AG10803 (cell line): ENCODE measurements at regions not wholly inside any gene's neighbourhood (a gene's known extent, or its start where the extent isn't known, plus 50 kb on each side); places are given as distances from the start of the nearest gene placed in this dataset.
A peak's percentile ranks its signal among the peaks of the same experiment; 100 is the strongest.

ENCODE experiments used
- DNase-seq: peaks from one replicate; pipeline ENCODE4 v3.0.0; 2010; ENCODE audit warnings: low read depth
- H3K4me3 ChIP-seq: 2 replicates; pipeline ENCODE4 v1.5.1; 2011; ENCODE audit warnings: mild to moderate bottlenecking, low read length, control low read depth
- CTCF ChIP-seq: conservative IDR thresholded peaks from 2 replicates; pipeline ENCODE4 v1.5.1; 2011; ENCODE audit warnings: mild to moderate bottlenecking, low read length, control low read depth, inconsistent platforms

GRCh38 chr16:73210084-73210483, 162.2 kb upstream of the ZFHX3 start:
- TF ChIP-seq CTCF = no peak
- DNase-seq = no peak
- no peak overlapping the region for H3K4me3 ChIP-seq

GRCh38 chr16:73209190-73209589, 161.3 kb upstream of the ZFHX3 start:
- no peak for TF ChIP-seq CTCF
- no peak overlapping the region for H3K4me3 ChIP-seq
- no peak for DNase-seq

GRCh38 chr16:73206151-73206707, 158.3 kb upstream of the ZFHX3 start:
- TF ChIP-seq CTCF = no peak
- H3K4me3 ChIP-seq = no peak overlapping the region
- DNase-seq = no peak

DNA sequence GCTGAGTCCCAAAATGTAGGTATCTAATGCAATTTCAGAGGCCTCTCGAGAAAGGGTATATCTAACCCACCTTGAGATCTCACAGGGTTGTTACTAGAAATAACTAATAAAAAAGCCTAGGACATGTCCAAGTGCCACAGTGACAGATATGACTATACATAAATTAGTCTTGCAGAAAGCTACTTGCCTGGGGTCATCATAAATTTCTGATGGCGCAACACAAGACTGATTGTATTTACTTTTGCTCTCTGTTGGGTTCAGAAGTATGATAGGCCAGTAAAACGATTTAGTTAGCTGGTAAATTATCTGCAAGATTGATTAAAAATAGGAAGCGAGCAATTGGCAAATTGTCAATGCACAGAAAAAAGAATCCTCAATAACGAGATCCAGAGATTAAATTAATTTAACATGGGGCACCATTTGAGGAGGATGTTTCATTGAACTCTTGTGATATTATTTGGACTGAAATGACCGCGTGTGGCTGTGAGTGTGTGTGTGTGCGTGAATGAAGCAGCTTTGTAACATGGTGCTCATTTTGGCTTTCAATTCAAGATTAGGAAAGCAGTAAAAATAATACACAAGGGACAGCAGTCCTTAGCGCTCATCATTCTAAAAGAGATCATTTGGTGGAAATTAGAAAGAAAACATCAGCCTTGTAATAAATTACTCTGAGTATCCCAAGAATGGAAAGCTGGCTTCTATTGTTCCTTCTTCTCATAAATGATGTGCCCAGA, 157.4 kb upstream of the ZFHX3 start:
- no peak for TF ChIP-seq CTCF
- H3K4me3 ChIP-seq = no peak overlapping the region
- DNase-seq = no peak

DNA sequence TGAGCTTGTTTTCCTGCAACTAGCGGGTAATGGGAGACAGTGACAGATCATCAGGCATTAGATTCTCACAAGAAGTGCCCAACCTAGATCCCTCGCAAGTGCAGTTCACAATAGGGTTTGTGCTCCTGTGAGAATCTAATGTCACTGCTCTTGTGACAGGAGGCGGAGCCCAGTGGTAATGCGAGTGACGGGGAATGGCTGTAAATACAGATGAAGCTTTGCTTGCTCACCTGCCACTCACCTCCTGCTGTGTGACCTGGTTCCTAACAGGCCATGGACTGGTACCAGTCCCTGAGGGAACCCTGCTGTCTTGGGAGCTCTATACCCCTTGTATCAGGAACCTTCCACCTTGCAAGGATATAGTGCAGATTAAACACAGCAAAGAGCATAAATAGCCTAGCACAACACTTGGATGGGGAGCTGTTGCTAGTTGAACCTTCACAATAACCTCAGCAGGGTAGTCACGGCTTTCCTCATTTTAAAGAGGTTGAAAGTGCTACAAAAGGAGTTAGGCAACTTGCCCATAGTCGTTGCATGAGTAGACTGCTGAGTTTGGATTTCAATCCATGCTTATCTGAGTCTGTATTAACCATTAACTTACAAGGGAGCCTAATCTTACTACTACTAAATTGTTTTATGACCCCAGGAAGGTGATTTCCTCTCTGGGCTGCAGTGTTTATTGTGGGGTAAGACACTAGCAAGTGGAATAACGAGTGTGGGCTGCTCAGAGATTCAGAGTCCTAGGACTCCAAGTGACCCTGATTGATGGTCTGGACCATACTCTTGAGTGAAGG, 156.6 kb upstream of the ZFHX3 start:
- TF ChIP-seq CTCF = no peak
- H3K4me3 ChIP-seq = no peak overlapping the region
- no peak for DNase-seq

DNA sequence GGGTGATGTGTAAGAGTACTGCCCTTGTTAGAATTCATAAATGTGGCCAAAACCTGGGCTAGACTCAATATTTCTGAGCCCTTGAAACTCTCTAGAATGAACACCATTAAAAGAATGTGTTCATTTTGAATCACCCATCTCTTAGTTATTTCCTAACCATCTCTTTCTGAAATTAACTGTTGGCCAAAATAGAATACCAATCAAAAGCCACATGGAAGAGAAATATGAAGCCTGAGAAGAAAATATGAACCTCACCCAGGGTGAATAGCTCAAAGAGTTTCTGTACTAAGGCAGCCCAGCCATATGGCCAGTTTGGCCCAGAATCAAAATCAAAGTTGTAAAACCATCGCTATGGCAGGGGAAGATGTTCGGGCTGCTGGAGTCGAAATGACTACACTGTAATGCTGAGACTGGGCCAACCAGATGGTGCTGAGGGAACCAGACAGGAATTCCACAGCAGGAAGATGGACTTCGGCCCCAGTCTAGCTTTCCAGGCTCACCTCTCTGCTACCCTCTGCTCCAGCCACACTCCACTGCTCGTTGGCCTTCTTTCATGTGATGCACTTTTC, 154.3 kb upstream of the ZFHX3 start:
- peak; percentile 100 for DNase-seq
- no peak for TF ChIP-seq CTCF
- no peak overlapping the region for H3K4me3 ChIP-seq
